GM12878 (cell line): ENCODE measurements at regions not wholly inside any gene's neighbourhood (a gene's known extent, or its start where the extent isn't known, plus 50 kb on each side); places are given as distances from the start of the nearest gene placed in this dataset.
A peak's percentile ranks its signal among the peaks of the same experiment; 100 is the strongest.

Experiments
- BACH1 ChIP-seq: fragments of 450-650 bp; IDR thresholded peaks from 2 replicates; pipeline ENCODE4 v1.6.1; 2017; ENCODE audit warnings: mild to moderate bottlenecking, borderline replicate concordance
- CTCF ChIP-seq, 3 experiments: IDR thresholded peaks in 2 of 3; conservative IDR thresholded peaks in 1 of 3; 2 replicates each; pipeline ENCODE4 v1.5.1; 2011; ENCODE audit warnings: low read depth in 3 of 3, low read length in 3 of 3, mild to moderate bottlenecking in 3 of 3, control low read depth in 2 of 3, moderate library complexity in 2 of 3, inconsistent platforms in 1 of 3, mixed read lengths in 1 of 3; ENCODE audit not compliant: control insufficient read depth in 2 of 3, insufficient read depth in 1 of 3; ENCODE audit errors: extremely low read depth in 1 of 3
- JUNB ChIP-seq: IDR thresholded peaks from 2 replicates; pipeline ENCODE4 v1.6.1; 2016; ENCODE audit warnings: antibody characterized with exemption, mild to moderate bottlenecking
- POLR2AphosphoS2 ChIP-seq: IDR thresholded peaks from 2 replicates; pipeline ENCODE4 v1.6.1; 2011; ENCODE audit warnings: low read depth, mild to moderate bottlenecking, low read length, improper control_type of control experiment, moderate library complexity
- SIN3A ChIP-seq: IDR thresholded peaks from 2 replicates; pipeline ENCODE4 v1.6.1; 2012; ENCODE audit warnings: low read depth, low read length, improper control_type of control experiment
- SKIL ChIP-seq: fragments of 450-650 bp; IDR thresholded peaks from 2 replicates; pipeline ENCODE4 v1.6.1; 2017; ENCODE audit warnings: mild to moderate bottlenecking, low read depth, inconsistent platforms; ENCODE audit not compliant: poor library complexity, severe bottlenecking
- SRF ChIP-seq, 2 experiments: IDR thresholded peaks; 2 replicates each; pipeline ENCODE4 v1.6.1; 2011; ENCODE audit warnings: low read depth in 2 of 2, low read length in 2 of 2, mild to moderate bottlenecking in 1 of 2, moderate library complexity in 1 of 2
- ZNF384 ChIP-seq: IDR thresholded peaks from 2 replicates; pipeline ENCODE4 v1.6.1; 2012; ENCODE audit warnings: low read depth, mild to moderate bottlenecking, low read length, improper control_type of control experiment, borderline replicate concordance

- TF ChIP-seq CTCF (IDR thresholded peaks at IDR 0.05 in 2 of 3, conservative IDR thresholded peaks at IDR 0.05 in 1 of 3; ENCODE audit: control insufficient read depth in 2 of 3, extremely low read depth in 1 of 3, insufficient read depth in 1 of 3, low read depth in 3 of 3, low read length in 3 of 3) (peak; percentile 81 to 93 (median 85); a peak in 5 of 6 replicates), SKIL (no peak), ZNF384 (no peak), BACH1 (no peak), SRF (IDR thresholded peaks at IDR 0.05; ENCODE audit: low read depth in 2 of 2, low read length in 2 of 2) (no peak), SIN3A (no peak), POLR2AphosphoS2 (no peak), JUNB (no peak)
Observed at GRCh38 chr1:209248649-209249279, 334.8 kb upstream of the CAMK1G start (continued).
